DMS53 treated with DMSO at 0.1 percent for 48 hours (cell line): ENCODE measurements at regions not wholly inside any gene's neighbourhood (a gene's known extent, or its start where the extent isn't known, plus 50 kb on each side); places are given as distances from the start of the nearest gene placed in this dataset.

Experiments used
- DNase-seq: peaks from one replicate; lab custom pipeline; 2025; ENCODE audit not compliant: unreplicated experiment; lab: John Stamatoyannopoulos, UW

- no peak for DNase-seq
Observed at GRCh38 chr16:65308506-65308905, 186.6 kb upstream of the CDH11 start.

DNA sequence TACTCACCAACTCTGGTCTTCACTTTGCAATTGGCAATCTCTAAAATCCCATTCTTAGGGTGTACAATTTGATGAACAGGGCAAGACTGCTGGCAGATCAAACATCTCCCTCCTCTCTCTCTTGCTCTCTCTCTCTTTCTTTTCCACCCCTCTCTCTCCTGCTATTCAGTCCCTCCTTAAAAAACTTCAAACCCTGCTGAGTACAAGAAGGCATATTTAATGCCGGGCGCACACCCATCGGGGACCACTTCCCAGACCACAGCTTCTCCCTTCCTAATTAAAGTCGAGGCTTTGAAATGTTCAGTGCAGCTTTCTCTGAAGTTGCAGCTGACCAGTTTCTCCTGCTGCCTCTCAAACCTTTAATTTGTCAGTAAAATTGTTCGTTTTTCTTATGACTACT, 185.4 kb upstream of the CDH11 start:
- no peak for DNase-seq

- DNase-seq = no peak
Observed at GRCh38 chr16:65306722-65307121, 184.9 kb upstream of the CDH11 start.

DNA sequence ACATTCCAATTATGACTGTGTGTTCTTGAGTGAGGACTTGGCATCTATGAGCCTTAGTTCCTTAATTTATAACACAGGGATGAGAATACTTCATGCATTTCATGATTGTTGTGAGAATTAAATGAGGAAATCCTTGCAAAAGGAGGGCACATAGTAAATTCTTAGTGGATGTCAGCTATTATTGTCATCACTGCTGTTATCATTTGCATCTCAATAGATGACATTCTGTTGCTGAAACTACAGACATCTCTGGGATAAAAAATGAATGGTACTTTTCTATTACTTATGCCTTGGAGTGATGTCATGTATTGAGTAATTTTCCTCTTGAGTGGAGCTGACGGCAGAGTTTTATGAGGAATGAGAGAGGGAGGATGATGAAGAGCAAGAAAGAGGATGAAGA, 184.4 kb upstream of the CDH11 start:
- DNase-seq = no peak

- DNase-seq = no peak
Observed at GRCh38 chr16:65305266-65305959, 183.6 kb upstream of the CDH11 start.

DNA sequence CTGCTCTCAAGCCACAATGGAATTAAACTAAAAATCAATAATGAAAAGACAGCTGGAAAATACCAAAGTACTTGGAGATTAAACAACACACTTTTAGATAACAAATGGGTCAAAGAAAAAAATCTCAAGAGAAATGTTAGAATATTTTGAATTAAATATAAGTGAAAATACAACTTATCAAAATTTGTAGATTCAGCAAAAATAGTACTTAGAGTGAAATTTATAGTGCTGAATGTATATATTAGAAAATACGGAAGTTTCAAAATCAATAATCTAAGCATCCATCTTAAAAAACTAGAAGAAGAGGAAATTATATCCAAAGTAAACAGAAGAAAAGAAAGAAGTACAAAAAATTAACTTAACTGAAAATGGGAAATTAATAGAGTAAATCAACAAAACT, 179.2 kb upstream of the CDH11 start:
- DNase-seq = no peak

DNA sequence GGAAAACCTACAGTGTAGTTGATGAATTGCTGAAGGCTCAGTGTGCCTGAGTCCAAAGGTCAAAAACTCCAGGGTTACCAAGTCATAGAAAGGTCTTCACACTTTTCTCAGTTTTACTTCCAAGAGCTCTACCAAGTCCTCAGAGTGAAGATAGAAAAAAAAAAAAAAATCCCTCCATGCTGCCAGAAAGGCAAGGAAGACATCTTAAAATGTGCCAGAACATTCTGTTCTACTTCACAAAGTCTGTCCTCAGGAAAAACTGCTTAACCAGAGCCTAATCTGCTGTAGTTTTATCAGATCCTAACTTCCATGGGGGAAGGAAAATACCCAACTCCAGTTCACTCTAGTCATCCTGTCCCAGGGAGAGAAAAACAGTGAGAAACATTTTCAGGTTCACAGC, 175.6 kb upstream of the CDH11 start:
- no peak for DNase-seq

GRCh38 chr16:65295527-65295926, 173.7 kb upstream of the CDH11 start:
- DNase-seq = no peak

- no peak for DNase-seq
Observed at GRCh38 chr16:65294708-65295107, 172.8 kb upstream of the CDH11 start.

GRCh38 chr16:65294165-65294564, 172.3 kb upstream of the CDH11 start:
- DNase-seq = no peak

DNA sequence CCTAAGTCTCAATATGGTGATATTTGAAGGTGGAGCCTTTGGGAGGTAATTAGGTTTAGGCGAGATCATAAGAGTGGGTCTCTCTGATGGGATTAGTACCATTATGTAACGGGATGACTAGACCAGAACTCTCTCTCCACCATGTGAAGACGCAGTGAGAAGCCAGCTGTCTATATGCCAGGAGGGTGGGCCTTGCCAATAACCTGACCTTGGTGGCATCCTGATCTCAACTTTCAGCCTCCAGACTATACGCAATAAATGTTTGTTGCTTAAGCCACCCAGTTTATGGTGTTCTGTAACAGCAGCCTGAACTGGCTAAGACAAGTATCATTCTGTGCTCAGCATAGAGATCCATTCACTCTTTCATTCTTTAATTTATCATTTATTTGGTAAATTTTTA, 167.2 kb upstream of the CDH11 start:
- DNase-seq = no peak

DNA sequence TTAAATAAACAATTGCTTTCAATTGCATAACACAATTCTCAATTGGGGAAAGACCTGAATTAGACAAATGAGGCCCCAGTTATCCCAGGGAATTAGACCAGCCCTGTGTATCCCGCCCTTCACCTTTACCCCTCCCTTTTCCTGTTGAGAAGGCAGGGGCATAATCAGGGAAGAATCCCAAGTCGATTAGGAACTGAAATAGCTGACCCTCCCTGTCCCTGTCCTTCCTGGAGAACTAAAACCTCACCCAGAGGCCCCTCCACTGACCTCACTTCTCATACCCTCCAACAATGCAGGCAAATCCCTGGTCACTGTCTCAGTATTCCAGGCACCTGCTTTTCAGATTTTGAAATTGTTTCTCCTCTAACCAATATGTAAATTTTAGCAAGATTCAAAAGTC, 165.4 kb upstream of the CDH11 start:
- no peak for DNase-seq

DNA sequence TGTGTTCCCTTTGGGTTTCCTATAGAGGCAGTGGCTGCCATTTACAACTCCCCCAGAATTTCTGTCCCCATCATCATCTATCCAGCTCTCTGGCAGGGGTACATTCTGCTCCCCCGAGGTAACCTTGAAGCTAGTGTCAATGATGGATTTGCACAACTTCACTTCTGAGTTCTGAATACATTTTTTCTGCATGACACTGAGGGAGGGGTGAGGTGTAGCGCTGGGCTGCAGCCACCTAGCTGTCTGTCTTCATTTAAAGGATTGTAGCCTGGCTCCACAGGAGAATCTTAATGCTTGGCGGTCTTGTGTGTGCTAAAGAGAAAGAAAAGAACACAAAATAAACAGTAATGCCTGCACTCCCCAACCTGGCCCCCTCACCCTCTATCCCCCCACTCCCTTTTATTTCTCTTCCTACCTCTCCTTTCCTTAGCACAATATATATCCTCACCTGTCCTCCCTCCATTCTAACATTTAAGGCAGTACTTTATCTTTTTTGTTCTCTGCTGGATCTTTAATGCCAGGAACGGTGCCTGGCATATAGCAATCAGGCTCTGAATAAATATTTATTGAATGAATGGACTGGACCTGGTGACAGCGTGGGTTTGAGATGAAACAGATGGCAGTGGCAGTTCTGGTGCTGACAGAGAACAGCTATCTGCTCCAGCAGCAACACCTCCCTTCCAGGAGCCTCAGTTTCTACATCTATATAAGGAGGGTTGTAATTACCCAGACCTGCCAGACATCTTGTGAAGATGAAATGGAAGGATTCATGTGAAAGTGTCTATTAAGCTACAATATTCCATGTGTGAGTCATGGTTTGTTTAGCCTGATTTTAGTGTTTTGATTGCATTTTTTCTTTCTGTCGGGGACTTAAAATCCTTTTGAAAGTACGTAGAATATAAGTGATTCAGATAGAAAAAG, 163.5 kb upstream of the CDH11 start:
- DNase-seq = no peak

DNA sequence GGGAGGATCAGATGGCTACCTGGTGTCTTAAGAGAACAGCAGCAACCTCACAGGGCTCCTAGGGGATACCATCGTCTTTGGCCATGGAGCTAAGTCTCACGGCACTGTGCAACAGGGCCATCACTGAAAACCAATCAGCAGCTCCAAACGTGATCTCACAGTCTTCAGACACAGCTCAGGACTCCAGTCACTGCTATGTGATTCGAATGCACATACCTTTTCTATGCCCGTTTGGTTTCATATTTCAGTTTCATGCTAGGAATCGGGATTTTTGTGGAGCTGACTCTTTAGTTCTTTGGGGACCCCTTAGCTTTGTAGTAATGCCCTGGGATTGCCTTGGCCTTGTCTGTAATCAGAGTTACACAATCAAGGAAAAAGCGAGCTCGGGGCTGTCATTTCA, 162.8 kb upstream of the CDH11 start:
- no peak for DNase-seq

DNA sequence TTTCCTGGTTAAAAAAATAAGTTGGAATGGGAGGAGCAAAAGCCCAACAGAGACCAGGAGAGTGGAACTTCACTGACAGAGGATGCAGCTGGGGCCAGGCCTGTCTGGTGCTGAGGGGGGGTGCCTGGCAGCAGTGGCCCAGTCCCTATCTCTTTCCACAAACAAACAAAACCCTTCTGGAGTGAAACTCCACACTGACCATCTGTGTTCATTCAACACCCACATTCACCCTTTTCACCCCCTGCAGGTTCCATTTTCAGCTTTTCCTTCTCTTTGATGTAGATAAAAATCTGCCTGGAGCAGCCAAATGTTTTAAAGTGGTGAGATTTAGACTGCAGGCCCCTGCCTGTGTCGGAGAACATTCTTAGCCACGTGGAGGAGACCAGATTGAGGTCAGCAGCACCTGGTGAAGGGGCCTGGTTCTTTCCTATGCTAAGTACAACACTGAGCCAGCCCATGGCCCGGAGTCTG, 161.4 kb upstream of the CDH11 start:
- no peak for DNase-seq

- no peak for DNase-seq
Observed at GRCh38 chr16:65281586-65281985, 159.7 kb upstream of the CDH11 start.

- no peak for DNase-seq
Observed at GRCh38 chr16:65280845-65281512, 159.1 kb upstream of the CDH11 start.

- no peak for DNase-seq
Observed at GRCh38 chr16:65279576-65279975, 157.7 kb upstream of the CDH11 start.

GRCh38 chr16:65278874-65279273, 157.0 kb upstream of the CDH11 start:
- DNase-seq = no peak

GRCh38 chr16:65274566-65274965, 152.7 kb upstream of the CDH11 start:
- no peak for DNase-seq

GRCh38 chr16:65272699-65273414, 151.0 kb upstream of the CDH11 start:
- DNase-seq = no peak
